ENCODE measurements at regions not wholly inside any gene's neighbourhood (a gene's known extent, or its start where the extent isn't known, plus 50 kb on each side); places are given as distances from the start of the nearest gene placed in this dataset.

DNA sequence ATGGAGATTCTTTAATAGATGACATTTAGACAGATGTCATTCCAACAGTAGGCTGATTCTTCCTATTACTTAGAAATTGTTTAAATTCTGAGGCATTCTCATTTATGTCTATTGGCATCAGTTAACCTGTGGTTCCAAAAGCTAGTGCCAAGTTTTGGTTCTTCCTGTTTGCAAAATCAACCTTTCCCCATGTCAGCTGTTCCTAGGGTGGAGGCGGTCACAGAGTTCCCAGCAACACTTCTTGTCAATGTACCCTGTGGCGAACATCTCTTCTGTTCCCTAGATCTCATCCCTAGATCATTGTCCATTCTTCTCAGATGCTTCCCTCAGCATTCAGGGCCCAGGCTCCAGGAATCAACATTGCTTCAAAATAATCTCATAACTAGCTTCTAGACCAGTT is 140.9 kb downstream of the PHLDA1 start:
- TF ChIP-seq GATA3 (IDR thresholded peaks at IDR 0.05; ENCODE audit: low read depth, low read length), result no peak
- TF ChIP-seq GATA2 (IDR thresholded peaks at IDR 0.05; ENCODE audit: low read depth, low read length), result no peak

Data from SH-SY5Y (cell line).